ENCODE measurements at regions not wholly inside any gene's neighbourhood (a gene's known extent, or its start where the extent isn't known, plus 50 kb on each side); places are given as distances from the start of the nearest gene placed in this dataset.

DNA sequence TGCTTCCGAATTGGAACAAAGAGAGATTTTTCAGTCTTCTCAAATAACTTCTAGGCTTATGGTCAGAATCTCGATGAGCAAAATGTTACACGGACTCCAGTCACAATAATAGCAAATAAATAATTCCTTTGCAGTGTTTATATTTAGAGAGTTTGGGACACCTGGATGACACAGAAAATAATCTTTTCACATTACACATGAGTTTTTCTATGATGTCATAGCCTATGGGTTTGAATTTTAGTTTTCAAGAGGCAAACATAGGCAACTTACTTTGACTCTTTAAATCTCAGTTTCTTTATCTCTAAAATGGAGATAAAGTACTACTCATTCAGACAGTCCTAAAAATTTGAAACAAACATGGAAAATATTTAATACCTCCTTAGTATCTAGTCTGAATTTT is 372.0 kb downstream of the HAPSTR1 start:
- no TSS peak for BruUV-seq (replicated peaks)
- Histone ChIP-seq H4K20me1 (replicated peaks; ENCODE audit: control insufficient read depth, insufficient read depth, low read length) (no peaks in the 10 kb centered on the region), H3K27me3 (ENCODE audit: control insufficient read depth in 2 of 2, insufficient read depth in 2 of 2, low read length in 2 of 2) (no peaks in the 10 kb centered on the region), H3K27ac (ENCODE audit: extremely low read depth, low read depth, low read length) (no peak overlapping the region), H3K4me3 (no peak overlapping the region), H3K9me1 (ENCODE audit: control insufficient read depth, insufficient read depth, low read length) (no peaks in the 10 kb centered on the region), H3K9me3 (replicated peaks; ENCODE audit: control insufficient read depth, insufficient read depth, low read depth, low read length) (no peaks in the 10 kb centered on the region), H3K79me2 (ENCODE audit: control insufficient read depth, insufficient read depth, low read length) (no peaks in the 10 kb centered on the region), H3K36me3 (ENCODE audit: control insufficient read depth, insufficient read depth, low read length) (no peaks in the 10 kb centered on the region), H3K4me2 (ENCODE audit: insufficient read depth, low read length) (no peak overlapping the region), H2AFZ (ENCODE audit: low read depth, low read length) (no peak overlapping the region), H3K9ac (ENCODE audit: insufficient read depth in 1 of 2, low read depth in 2 of 2, low read length in 2 of 2) (no peak overlapping the region), H3K4me1 (replicated peaks in 1 of 2; ENCODE audit: control insufficient read depth in 2 of 2, insufficient read depth in 2 of 2, low read length in 2 of 2) (no peaks in the 10 kb centered on the region)
- ChIA-PET POLR2A (no interaction called here), CTCF (ENCODE audit: low intra/inter-chr PET ratio) (no interaction called here)
- DNase-seq (ENCODE audit: extremely low read depth in 1 of 4, low spot score in 3 of 4) = no peak
- intact Hi-C loops (cut with micrococcal nuclease) (no loop called here), in situ Hi-C loops (cut with MboI) (no loop called here)
- TF ChIP-seq, protein P1, sequence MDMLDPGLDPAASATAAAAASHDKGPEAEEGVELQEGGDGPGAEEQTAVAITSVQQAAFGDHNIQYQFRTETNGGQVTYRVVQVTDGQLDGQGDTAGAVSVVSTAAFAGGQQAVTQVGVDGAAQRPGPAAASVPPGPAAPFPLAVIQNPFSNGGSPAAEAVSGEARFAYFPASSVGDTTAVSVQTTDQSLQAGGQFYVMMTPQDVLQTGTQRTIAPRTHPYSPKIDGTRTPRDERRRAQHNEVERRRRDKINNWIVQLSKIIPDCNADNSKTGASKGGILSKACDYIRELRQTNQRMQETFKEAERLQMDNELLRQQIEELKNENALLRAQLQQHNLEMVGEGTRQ (CRISPR knock-in tag; IDR thresholded peaks at IDR 0.05) = no peak
- no peak for TF ChIP-seq TFAM (CRISPR knock-in tag; conservative IDR thresholded peaks at IDR 0.05)
- no peak for TF ChIP-seq HDAC2 (IDR thresholded peaks at IDR 0.05)
- no peak for TF ChIP-seq TCFL5 (CRISPR knock-in tag; conservative IDR thresholded peaks at IDR 0.05)
- TF ChIP-seq CREBBP (IDR thresholded peaks at IDR 0.05; ENCODE audit: low read depth, low read length) = no peak
- TF ChIP-seq RAD21 (CRISPR knock-in tag; conservative IDR thresholded peaks at IDR 0.05 in 1 of 2, IDR thresholded peaks at IDR 0.05 in 1 of 2) = no peak
- TF ChIP-seq MBD2 (IDR thresholded peaks at IDR 0.05; ENCODE audit: borderline replicate concordance, low read depth) = no peak
- no peak for TF ChIP-seq SIN3B (IDR thresholded peaks at IDR 0.05; ENCODE audit: low read depth)
- no peak for TF ChIP-seq TCF7L2 (IDR thresholded peaks at IDR 0.05; ENCODE audit: low read depth, low read length)
- TF ChIP-seq, protein P2, sequence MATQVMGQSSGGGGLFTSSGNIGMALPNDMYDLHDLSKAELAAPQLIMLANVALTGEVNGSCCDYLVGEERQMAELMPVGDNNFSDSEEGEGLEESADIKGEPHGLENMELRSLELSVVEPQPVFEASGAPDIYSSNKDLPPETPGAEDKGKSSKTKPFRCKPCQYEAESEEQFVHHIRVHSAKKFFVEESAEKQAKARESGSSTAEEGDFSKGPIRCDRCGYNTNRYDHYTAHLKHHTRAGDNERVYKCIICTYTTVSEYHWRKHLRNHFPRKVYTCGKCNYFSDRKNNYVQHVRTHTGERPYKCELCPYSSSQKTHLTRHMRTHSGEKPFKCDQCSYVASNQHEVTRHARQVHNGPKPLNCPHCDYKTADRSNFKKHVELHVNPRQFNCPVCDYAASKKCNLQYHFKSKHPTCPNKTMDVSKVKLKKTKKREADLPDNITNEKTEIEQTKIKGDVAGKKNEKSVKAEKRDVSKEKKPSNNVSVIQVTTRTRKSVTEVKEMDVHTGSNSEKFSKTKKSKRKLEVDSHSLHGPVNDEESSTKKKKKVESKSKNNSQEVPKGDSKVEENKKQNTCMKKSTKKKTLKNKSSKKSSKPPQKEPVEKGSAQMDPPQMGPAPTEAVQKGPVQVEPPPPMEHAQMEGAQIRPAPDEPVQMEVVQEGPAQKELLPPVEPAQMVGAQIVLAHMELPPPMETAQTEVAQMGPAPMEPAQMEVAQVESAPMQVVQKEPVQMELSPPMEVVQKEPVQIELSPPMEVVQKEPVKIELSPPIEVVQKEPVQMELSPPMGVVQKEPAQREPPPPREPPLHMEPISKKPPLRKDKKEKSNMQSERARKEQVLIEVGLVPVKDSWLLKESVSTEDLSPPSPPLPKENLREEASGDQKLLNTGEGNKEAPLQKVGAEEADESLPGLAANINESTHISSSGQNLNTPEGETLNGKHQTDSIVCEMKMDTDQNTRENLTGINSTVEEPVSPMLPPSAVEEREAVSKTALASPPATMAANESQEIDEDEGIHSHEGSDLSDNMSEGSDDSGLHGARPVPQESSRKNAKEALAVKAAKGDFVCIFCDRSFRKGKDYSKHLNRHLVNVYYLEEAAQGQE (IDR thresholded peaks at IDR 0.05; ENCODE audit: borderline replicate concordance) = no peak
- TF ChIP-seq, protein P2 (CRISPR knock-in tag; IDR thresholded peaks at IDR 0.05; ENCODE audit: low read depth) = no peak
- TF ChIP-seq MTF1 (CRISPR knock-in tag; IDR thresholded peaks at IDR 0.05; ENCODE audit: borderline replicate concordance) = no peak
- TF ChIP-seq ZNF354B (CRISPR knock-in tag; IDR thresholded peaks at IDR 0.05) = no peak
- TF ChIP-seq PRMT5 (CRISPR knock-in tag; IDR thresholded peaks at IDR 0.05) = no peak
- no peak for TF ChIP-seq ZNF174 (CRISPR knock-in tag; IDR thresholded peaks at IDR 0.05)
- no peak for TF ChIP-seq BCL6 (CRISPR knock-in tag; IDR thresholded peaks at IDR 0.05)
- no peak for TF ChIP-seq MAZ (CRISPR knock-in tag; conservative IDR thresholded peaks at IDR 0.05 in 1 of 2, IDR thresholded peaks at IDR 0.05 in 1 of 2)
- WGBS (ENCODE audit: insufficient coverage, low coverage, missing lambda C conversion rate) = 2% methylated on average over 3 of the region's 3 CpGs
- FAIRE-seq = no peak
- no peak for ATAC-seq
